RWPE1 (cell line): ENCODE measurements at regions not wholly inside any gene's neighbourhood (a gene's known extent, or its start where the extent isn't known, plus 50 kb on each side); places are given as distances from the start of the nearest gene placed in this dataset.

Source experiments
- CTCF ChIA-PET: fragments of 350-600 bp; sonication (Branson Sonifier 250); formaldehyde crosslinking; extraction: SDS; loops from one replicate; lab custom pipeline; 2021; lab: Yijun Ruan, JAX
- POLR2A ChIA-PET: fragments of 400-600 bp; formaldehyde crosslinking; extraction: SDS; loops from one replicate; lab custom pipeline; 2020; ENCODE audit warnings: antibody characterized with exemption; ENCODE audit not compliant: low non-redundant PET; lab: Yijun Ruan, JAX
- DNase-seq: peaks from one replicate; pipeline ENCODE4 v3.0.0; 2012; ENCODE audit warnings: low spot score
- H3K27ac ChIP-seq: fragments of 450-650 bp; 2 replicates; pipeline ENCODE4 v1.5.1; 2017
- TF ChIP-seq, protein P1 (sequence below): fragments of 450-650 bp; conservative IDR thresholded peaks from 2 replicates; pipeline ENCODE4 v1.5.1; 2017; ENCODE audit warnings: low read depth, mild to moderate bottlenecking

GRCh38 chr15:57857871-57858270, 151.4 kb downstream of the POLR2M start:
- ChIA-PET POLR2A (no interaction called here), CTCF (interaction anchor here (2.0 to 4.2 kb wide), 2 partner anchors 208 to 213 kb away, joined by 8 to 24 read pairs; partner anchors contain the start of gene ALDH1A2)
- no peak overlapping the region for H3K27ac ChIP-seq
- DNase-seq: no peak
- TF ChIP-seq, protein P1, sequence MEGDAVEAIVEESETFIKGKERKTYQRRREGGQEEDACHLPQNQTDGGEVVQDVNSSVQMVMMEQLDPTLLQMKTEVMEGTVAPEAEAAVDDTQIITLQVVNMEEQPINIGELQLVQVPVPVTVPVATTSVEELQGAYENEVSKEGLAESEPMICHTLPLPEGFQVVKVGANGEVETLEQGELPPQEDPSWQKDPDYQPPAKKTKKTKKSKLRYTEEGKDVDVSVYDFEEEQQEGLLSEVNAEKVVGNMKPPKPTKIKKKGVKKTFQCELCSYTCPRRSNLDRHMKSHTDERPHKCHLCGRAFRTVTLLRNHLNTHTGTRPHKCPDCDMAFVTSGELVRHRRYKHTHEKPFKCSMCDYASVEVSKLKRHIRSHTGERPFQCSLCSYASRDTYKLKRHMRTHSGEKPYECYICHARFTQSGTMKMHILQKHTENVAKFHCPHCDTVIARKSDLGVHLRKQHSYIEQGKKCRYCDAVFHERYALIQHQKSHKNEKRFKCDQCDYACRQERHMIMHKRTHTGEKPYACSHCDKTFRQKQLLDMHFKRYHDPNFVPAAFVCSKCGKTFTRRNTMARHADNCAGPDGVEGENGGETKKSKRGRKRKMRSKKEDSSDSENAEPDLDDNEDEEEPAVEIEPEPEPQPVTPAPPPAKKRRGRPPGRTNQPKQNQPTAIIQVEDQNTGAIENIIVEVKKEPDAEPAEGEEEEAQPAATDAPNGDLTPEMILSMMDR: no peak

DNA sequence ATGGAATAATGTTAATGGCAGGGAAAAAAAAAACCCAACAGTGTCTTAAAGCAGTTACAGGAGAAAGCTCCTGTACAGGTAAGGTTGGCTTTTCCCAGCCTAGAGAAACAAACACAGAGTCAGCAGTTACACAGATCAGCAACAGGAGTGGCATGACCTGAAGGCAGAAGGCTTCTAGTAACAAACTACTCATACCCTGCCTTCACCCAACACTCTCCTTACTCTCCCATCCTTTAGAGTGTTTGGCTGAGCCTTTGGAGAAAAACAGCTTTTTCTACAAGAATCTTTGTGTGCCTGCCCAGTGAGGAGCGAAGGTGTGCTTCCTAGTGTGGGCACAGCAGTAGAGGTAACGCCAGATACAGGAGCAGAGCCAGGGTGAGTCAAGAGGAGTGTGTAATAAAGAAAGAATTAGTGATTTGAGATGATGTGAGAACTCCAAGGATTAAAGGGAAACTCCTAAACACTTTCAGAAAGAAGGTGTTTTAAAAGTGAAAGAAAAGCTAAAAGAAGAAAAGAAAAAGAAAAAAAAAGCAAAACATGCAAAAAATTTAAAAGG, 152.7 kb downstream of the POLR2M start:
- no peak for DNase-seq
- H3K27ac ChIP-seq: no peak overlapping the region
- TF ChIP-seq, protein P1: no peak
- ChIA-PET CTCF (interaction anchor here (0.5 to 4.2 kb wide), 7 partner anchors 35 to 1014 kb away, joined by 3 to 27 read pairs (median 3); partner anchors contain the start of gene ALDH1A2), POLR2A (no interaction called here)

DNA sequence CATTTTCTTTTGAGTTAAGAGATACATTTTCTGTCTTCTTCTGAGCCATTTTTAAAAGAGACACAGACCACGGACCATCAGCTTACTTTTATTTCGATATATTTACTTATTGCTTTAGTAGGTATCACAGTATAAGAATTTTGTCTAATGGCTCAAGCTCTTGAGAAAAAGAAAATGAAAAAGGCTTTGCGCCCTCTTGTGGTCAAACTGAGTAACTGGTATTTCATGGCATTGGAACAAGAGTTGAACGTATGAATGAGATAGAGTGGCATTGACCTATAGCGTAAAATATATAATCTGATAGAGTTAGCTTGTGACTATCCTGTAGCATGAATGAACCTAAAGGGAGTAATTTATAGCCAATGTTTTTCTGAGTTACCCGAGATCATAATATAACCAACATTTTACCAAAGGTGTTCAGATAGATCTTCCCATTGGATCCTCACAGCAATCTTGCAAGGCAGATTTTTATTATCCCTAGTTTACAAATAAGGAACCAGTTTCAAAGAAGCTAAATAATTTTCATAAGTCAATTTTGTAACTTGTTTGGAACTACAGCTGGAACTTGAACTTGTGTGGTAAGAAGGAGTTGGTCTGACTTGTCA, 154.6 kb downstream of the POLR2M start:
- TF ChIP-seq, protein P1: peak; percentile 88
- ChIA-PET CTCF (interaction anchor here (0.6 to 4.2 kb wide), 31 partner anchors 8 to 1430 kb away, joined by 3 to 27 read pairs (median 4); partner anchors contain the start of gene ALDH1A2), POLR2A (no interaction called here)
- H3K27ac ChIP-seq: no peak overlapping the region
- DNase-seq: peak; percentile 38

- ChIA-PET POLR2A (no interaction called here), CTCF (interaction anchor here (0.9 to 4.2 kb wide), 9 partner anchors 30 to 209 kb away, joined by 3 to 27 read pairs (median 5); partner anchors contain the start of gene ALDH1A2)
- DNase-seq: peak; percentile 45
- TF ChIP-seq, protein P1: no peak
- H3K27ac ChIP-seq: no peak overlapping the region
Observed at GRCh38 chr15:57861815-57862586, 155.5 kb downstream of the POLR2M start.

DNA sequence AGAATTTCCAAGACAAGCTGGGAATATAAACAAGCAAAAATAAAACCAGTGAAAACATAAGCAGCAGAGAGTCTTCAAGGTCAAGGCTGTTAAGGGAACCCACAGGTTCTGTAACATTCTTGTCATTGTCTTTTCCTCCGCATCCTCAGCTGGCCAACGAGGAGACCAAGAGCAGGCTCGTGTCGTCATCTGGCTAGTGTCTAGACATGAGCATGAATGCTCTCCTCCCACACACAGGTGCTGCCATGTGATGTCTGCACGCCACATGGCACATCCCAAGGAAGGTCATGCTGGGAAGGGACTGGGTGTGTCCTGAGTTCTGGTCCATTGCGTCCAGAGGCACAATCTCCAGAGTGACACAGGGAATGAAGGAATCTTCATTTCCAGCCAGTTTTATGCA, 156.2 kb downstream of the POLR2M start:
- TF ChIP-seq, protein P1: no peak
- DNase-seq: no peak
- ChIA-PET POLR2A (no interaction called here), CTCF (interaction anchor here (1.0 kb wide), 1 partner anchor 203 kb away, joined by 3 read pairs; the partner anchor contains the start of gene ALDH1A2)
- H3K27ac ChIP-seq: no peak overlapping the region

DNA sequence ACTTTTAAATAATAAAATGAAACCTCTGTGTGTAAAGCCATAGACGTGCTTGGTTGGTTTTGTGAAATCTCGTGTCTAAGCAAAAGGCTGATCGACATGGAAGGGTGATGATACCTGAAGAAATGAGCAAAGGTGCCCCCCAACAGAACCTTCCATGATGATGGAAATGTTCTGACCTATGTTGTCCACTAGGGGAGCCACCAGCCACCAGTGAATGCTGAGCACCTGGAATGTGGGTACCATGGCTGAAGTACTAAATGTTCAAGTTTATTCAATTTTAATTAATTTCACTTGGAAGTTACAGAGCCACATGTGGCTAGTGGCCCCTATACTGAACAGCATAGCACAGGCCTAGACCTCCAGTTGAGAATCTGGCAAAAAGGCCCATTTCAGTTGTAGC, 158.8 kb downstream of the POLR2M start:
- POLR2A ChIA-PET: no interaction called here
- CTCF ChIA-PET: interaction anchor here (0.7 to 4.1 kb wide), 7 partner anchors 10 to 206 kb away, joined by 3 to 30 read pairs (median 4); partner anchors contain the start of gene ALDH1A2
- TF ChIP-seq, protein P1: peak; percentile 24; the same call in 1 of the 2 replicates
- H3K27ac ChIP-seq: no peak overlapping the region
- DNase-seq: peak; percentile 15
